EL (cell line): ENCODE measurements at regions not wholly inside any gene's neighbourhood (a gene's known extent, or its start where the extent isn't known, plus 50 kb on each side); places are given as distances from the start of the nearest gene placed in this dataset.
"Not testable (repeated sequence)": the region's sequence is repeated elsewhere in the genome, so short reads cannot be mapped to it uniquely, and the experiment has no call there.

Experiments used
- DNase-seq: peaks from one replicate; pipeline ENCODE4 v3.0.0-alpha.2; 2016

DNA sequence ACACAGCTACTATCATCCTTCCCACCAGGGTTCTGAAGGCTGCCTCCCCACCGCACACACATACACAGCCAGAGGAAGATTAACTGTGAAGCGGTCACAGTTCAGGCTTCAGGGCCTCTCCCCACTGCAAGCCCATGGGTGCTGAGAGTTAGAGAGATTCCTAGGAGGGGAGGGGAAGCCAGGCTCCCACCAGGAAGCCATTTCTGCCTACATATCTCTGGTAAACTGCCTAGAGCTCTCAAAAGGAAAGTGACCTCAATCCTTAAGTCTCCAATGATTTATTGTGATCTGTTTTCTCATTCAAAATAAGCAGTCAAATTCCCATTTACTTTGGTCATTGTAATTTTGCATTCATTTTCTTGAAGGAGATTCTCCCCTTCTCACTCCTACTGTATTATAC lies 141.0 kb upstream of the BNIP2 start:
- DNase-seq: no peak

DNA sequence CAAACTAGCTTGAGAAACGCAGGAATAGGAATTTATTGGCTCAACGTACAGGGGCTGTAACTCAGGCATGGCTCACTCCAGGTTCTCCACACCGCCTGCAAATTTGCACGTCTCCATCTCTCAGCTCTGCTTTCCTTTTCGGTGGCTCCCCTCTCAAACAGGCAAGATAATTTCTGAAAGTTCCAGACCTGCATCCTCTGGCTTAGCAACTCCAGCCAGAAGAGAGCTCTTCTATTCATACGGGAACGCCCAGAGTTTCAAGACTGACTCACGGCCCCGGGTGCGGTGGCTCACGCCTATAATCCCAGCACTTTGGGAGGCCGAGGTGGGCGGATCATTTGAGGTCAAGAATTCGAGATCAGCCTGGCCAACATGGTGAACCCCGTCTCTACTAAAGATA lies 139.7 kb upstream of the BNIP2 start:
- no peak for DNase-seq

DNA sequence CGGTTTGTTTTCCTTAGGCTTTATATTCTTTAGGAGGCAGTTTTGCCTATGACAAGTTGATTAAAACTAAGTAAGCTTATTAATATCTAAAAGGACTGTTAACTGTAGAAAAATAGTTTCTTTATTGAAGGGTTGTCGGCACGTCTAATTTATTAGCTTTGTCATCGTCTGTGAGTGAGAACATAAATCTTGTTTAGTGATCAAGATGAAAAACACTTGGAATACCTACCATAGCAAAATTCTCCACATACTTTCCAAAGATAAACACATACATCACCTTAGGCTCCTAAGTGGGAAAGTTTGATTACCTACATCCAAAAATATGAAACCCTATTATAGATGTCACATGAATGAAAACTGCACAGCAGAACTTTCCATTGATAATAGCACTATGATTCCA lies 139.1 kb upstream of the BNIP2 start:
- DNase-seq: no peak

DNA sequence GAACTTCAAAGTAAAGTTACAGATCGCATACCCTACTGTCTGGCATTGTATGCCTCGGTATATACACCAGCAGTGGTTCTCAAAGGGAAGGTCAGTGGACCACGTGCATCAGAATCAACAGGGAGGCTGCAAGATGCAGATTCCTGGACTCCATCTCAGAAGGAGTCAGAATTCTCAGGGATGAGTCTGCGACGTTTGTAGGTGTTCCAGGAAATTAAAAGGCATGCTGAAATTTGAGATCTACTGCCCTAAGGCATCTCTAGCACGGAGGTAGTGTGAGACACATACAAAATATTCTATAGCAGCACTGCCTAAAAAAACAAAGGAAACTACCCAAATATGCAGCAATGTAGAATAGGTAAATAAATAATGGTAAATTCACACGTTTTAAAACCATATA lies 136.8 kb upstream of the BNIP2 start:
- no peak for DNase-seq

DNA sequence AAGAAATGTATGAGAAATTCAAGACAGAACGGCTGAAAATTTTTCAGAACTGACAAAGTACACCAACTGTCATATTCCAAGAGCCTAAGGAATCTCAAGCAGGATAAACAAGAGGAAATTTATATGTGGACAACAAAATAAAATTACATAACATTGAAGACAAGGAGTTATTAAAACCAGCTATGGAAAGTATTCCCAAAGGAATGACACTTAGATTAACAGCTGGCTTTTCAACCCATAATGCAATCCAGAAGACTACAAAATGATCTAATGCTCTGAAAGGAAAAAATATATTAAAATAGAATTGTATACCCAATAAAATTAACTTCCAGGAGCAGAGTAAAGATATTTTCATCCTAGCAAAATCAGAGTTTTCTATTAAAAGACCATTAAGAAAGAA lies 132.2 kb upstream of the BNIP2 start:
- no peak for DNase-seq

DNA sequence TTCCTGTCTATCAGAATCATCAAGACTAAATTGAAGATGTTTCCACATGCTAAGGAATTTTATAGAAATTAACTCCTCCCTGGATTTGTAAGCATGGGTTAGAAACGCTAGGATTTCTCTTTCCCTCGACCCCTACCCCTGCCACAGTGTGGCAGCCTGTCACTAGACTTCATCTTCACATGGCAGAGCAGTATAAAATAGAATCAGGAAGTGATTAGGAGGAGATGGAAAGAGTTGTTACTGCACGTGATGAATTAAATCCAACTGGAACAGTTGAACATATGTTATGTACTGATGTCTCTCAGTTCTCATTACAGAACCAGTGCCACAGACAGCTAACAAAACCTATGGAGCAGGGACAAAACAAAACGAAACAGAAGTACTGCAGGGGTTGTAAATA lies 130.0 kb upstream of the BNIP2 start:
- no peak for DNase-seq

DNA sequence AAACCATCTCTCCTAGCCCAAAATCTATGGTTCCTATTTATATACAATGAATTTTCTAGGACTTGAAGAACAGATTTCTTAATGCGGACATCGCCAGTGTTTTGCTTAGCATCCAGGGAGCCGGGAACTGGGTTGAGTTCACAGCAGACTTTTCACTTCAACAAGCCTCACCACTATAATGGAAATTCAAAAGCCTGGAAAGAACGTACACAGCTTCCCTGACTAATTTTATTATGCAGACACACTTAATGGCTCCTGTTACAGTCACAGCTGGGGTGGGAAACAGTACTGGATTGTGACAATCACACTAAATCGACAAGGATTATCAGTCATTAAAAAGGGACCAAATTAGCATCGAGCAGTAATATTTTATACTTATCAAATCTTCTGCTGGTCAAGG lies 129.2 kb upstream of the BNIP2 start:
- DNase-seq: no peak

DNA sequence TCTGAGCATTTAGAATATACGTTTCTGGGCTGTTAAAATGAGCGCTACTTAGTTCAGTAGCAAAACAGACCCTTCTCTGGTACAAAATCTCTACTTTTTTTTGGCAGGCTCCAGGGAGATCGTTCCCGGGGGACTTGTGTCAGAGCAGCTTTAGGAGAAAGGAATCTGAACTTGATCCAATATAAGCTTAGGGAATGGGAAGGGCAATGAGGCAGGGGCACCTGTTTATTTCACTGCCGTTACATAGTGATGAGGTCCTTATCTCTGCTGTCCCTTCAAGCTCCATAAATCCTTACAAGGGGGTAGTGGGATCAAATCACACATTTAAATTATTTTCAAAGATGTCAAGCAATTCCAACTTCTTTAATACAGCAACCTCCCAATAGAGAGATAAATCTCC lies 128.7 kb upstream of the BNIP2 start:
- no peak for DNase-seq

DNA sequence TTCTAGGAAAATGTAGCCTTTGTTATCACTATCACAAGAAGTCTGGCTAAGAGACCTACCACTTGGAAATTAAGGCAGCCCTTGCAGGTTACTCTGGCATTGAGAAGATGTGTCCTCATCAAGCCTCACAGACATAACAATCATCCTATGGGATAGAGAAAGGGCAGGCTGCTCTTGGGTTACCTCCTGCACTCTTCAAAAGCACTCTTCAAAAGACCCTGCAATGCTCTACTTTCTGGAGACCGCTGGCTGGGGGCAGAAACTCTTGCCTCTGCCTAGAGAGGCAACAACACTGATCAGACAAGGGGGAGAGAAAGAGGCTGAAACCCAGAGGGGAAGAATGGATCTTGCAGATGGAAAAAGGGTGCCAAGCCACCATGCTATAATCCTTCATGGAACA lies 127.9 kb upstream of the BNIP2 start:
- DNase-seq: no peak

DNA sequence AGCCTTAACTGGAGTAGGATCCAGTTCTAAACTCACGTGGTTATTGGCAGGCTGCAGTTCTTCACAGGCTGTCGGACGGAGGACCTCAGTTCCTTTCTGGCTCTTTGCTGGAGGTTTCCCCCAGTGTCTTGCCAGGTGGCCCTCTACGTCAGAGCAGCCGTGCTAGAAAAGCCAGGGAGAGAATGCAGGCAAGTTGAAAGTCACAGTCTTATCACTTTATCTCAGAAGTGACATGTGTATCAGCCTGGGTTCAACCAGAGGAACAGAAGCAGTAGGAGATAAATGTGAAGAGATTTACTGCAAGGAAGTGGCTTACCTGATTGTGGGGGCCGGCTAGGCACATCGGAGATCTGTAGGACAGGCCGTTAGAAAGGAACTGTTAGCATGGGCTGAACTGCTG lies 125.3 kb upstream of the BNIP2 start:
- DNase-seq: no peak

DNA sequence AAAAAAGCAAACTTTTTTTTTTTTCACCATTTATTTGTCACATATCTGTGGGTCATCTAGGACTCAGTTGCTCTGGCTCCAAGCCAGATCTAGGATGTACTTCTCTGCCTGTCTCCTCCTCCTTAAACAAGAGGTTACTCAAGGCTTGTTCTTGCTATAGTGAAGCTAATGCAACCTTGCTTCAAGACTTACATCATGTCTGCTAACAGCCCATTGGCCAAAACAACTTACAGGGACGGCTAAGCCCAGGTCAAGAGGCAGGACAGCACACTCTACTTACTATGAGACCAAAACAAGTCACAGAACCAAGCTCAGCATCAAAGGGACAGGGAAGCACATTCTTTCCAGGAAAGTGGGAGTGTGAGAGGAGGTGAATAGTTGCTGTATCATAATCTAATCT lies 123.8 kb upstream of the BNIP2 start:
- DNase-seq: no peak

DNA sequence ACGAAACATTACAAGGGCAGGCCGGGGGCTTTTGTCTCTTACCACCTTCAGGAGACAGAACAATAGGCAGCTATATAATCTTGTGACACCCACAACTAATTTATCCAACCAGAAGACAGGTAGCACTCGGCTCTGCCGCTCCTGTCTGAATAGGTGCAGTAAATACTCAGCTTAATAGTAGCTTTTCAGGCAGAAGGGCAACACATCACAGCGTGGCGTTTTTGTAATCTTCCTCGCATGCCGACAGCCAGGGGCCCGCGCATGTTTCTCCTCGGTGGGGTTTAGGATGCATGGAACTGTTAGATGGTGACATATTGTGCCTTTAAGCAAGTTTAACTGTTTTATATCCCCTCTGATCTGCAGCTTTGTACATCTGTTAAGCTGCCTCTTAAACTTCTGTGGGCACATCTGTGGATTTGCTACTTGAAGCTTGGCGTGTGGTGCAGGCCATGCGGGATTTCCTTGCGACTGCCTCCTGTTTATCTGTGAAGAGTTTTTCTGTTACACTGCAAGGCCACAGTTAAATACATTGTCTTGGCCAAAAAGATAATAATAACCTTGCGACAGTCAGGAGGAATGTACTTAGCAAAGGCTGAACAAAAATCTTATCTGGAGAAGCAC lies 123.2 kb upstream of the BNIP2 start:
- no peak for DNase-seq

DNA sequence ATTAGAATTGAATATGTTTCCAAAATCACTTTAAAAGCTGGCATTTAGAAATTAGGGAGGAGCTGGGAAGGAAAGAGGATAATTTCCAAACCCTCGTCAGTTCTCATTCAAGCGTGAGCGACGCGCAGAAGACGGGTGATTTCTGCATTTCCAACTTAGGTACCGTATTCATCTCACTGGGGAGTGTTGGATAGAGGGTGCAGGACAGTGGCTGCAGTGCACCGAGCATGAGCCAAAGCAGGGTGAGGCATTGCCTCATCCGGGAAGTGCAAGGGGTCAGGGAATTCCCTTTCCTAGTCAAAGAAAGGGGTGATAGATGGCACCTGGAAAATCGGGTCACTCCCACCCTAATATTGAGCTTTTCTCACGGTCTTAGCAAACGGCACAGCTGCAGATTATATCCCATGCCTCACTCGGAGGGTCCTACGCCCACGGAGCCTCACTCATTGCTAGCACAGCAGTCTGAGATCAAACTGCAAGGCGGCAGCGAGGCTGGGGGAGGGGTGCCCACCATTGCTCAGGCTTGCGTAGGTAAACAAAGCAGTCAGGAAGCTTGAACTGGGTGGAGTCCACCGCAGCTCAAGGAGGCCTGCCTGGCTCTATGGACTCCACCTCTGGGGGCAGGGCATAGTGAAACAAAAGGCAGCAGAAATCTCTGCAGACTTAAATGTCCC lies 114.3 kb upstream of the BNIP2 start:
- DNase-seq: not testable (repeated sequence)

DNA sequence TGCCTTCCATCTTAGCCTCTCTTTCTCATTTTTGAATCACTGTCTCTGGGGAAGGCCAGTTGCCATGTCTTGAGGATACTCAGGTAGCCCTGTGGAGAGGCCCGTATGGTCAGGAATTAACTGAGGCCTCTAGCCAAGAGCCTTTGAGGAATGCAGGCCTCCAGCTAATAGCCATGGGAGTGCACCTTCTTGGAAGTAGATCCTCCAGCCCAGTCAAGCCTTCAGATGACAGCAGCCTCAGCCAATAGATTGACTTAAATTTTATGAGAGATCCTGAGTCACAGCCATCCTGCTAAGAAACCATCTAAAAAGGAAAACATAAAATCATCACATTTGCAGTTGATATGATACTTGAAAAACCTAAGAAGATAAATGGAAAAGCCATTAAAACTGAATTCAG lies 112.5 kb upstream of the BNIP2 start:
- DNase-seq: no peak

DNA sequence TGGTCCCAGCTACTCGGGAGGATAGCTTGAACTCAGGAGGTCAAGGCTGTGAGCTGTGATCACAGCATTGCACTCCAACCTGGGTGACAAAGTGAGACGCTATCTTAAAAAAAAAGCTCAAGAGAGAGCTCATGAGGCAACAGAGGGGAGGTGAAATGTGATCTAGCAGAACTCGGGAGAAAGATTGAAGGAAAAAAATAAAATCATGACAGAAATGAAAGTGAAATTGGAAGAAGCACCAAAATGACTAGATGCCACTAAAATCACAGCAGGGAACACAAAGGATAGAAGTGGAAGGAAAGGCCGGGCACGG lies 109.4 kb upstream of the BNIP2 start:
- DNase-seq: no peak

DNA sequence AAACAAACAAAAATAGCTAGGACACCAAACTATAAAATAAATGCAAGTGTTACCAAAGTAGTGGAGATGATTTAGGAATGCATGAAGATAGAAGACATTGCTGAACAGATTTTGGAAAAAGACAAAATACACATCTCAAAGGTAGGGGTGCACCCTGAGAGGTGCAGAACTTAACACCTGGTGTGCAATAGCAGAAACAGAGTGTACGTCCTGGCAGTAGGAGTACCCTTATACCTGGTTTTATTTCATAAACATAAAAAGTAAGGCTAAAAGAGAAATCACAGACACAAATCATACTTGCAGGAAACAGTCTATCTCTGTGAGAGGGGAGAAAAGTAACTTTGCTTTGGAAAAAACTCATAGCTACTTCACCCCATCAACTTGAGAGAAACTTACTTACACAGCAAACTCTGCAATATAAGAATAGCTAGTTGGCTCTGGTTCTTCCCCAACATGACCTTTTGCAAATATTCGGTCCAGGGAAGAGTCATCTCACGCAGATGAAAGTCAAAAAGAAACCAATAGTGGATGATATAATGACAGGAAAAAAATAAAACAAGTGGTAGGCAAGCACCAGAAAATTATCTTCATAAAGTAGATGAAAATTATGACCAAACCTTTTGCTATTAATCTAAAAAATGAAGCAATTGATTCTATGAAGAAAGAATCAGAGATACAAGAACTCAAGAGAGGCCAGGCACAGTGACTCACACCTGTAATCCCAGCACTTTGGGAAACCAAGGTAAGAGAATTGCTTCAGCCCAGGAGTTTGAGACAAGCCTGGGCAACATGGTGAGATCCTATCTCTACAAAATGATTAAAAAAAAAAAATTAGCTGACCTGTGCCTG lies 108.9 kb upstream of the BNIP2 start:
- DNase-seq: no peak

DNA sequence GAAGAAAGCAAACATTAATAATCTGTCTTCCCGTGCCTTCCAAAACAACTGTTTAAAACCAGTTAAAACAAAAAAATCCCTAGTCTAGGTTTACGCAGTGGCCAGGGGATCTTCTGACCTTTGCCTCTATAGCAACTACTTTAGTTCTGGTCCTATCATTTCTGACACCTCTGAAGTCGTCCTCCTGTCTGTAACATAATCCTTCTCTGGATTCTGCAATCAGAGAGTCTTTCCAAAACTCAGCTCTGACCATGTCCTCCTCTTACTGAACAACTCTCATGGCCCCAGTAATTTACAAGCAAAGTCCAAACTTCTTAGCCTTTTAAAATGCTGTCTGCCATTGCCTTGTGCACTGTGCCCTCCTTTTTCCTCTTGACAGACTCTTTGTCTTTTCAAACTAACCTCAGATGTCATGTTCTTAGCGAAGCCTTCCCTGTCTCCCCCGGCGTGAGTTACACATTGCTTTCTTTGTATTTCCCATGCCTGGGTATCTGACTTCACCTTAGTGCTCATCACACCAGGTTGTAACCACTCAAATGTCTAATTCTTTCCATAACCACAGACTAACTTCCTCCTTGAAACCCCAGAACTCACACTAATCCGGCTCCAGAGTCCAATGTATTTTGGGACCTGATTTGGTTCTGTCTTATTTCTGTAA lies 105.2 kb upstream of the BNIP2 start:
- no peak for DNase-seq

DNA sequence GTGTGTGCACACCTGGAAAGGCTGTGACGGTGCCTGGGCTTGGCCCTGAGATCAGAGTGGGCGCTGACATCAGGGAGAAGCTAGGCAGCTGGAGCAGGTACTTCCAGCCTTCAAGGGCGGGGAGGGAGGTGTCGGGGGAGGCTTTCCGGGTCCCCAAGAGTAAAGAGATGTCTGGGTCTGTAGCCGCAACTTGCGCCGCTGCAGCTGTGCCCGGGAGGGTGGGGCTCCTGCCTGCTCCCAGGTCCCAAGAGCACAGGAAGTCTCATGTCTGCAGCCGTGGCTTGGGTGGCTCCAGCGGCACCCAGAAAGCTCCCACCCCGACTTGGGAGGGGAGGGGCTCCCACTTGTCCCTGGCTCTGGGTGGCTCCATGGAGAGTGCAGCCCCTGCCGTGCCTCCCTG lies 103.2 kb upstream of the BNIP2 start:
- DNase-seq: no peak

DNA sequence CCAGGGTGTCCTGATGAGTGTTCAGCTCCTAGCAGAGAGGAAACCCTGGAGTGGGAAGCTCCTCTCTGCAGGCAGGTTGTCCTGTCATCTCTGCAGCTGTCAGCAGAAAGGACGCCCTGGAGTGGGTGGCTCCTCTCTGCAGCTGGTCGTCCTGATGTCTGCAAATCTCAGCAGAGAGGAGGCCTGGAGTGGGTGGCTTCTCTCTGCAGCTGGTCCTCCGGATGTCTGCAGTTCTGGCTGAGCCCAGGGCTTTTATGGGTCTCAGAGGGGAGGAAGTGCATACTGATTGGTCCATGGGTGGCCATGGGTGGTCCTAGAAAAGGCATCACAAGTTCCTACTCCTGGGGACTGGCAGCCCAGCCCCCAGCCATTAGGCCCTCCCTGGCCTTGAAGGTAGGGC lies 102.6 kb upstream of the BNIP2 start:
- no peak for DNase-seq

DNA sequence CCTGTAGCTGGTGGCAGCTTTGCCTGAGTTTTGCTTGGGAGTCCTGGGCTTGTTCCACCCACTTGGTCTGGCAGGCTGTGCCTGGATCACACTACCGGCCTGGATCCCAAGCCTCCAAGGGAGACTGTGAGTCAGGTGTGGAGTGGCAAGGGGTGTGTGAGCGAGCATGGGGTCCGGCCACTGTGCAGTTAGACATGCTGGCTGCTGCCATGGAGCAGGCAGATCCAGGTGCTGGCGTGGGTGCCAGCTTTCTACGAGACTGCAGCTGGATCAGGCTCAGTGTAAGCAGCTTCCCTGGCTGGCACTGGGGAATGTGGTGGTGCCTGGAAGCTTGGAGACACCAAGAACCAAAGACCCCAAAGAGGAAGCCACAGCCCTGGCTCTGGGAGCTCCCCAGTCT lies 102.0 kb upstream of the BNIP2 start:
- no peak for DNase-seq

DNA sequence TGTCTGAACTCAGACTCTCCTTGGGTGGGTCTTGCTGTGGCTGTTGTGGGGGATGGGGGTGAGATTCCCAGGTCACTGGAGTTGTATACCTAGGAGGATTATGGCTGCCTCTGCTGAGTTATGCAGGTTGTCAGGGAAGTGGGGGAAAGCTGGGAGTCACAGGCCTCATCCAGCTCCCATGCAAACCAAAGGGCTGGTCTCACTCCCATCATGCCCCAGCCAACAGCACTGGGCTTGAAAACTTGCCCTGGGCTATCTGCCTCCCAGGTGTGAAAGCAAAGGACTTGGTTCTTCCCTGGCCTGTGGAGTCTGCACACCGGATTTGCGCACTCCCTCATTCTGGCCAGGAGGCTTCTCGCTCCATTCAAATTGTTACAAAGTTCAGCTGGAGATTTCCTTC lies 97.3 kb upstream of the BNIP2 start:
- not testable (repeated sequence) for DNase-seq

DNA sequence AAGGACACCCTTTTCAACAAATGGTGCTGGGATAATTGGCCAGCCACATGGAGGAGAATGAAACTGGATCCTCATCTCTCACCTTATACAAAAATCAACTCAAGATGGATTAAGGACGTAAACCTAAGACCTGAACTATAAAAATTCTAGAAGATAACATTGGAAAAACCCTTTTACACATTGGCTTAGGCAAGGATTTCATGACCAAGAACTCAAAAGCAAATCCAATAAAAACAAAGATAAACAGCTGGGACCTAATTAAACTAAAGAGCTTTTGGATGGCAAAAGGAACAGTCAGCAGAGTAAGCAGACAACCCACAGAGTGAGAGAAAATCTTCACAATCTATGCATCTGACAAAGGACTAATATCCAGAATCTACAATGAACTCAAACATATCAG lies 96.9 kb upstream of the BNIP2 start:
- not testable (repeated sequence) for DNase-seq

DNA sequence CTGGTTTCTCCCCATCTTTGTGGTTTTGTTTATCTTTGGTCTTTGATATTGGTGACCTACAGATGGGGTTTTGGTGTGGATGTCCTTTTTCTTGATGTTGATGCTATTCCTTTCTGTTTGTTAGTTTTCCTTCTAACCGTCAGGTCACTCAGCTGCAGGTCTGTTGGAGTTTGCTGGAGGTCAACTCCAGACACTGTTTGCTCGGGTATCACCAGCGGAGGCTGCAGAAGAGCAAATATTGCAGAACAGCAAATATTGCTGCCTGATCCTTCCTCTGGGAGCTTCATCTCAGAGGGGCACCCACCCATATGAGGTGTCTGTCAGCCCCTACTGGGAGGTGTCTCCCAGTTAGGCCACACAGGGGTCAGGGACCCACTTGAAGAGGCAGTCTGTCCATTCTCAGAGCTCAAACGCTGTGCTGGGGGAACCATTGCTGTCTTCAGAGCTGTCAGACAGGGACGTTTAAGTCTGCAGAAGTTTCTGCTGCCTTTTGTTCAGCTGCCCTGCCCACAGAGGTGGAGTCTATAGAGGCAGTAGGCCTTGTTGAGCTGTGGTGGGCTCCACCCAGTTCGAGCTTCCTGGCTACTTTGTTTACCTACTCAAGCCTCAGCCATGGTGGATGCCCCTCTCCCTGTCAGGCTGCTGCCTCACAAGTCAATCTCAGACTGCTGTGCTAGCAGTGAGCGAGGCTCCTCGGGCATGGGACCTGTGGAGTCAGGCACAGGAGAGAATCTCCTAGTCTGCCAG lies 94.8 kb upstream of the BNIP2 start:
- DNase-seq: not testable (repeated sequence)
